NCI-H748 (cell line): ENCODE measurements at regions not wholly inside any gene's neighbourhood (a gene's known extent, or its start where the extent isn't known, plus 50 kb on each side); places are given as distances from the start of the nearest gene placed in this dataset.

ENCODE experiments used
- DNase-seq: peaks from one replicate; lab custom pipeline; 2025; ENCODE audit not compliant: unreplicated experiment; lab: John Stamatoyannopoulos, UW

GRCh38 chr2:111219285-111219684, 98.6 kb downstream of the BCL2L11 start:
- no peak for DNase-seq

GRCh38 chr2:111219734-111220505, 99.2 kb downstream of the BCL2L11 start:
- DNase-seq, result no peak

GRCh38 chr2:111220962-111221361, 100.2 kb downstream of the BCL2L11 start:
- no peak for DNase-seq

GRCh38 chr2:111221701-111222100, 101.0 kb downstream of the BCL2L11 start:
- DNase-seq, result no peak

- no peak for DNase-seq
Measured at GRCh38 chr2:111222204-111222866, 101.6 kb downstream of the BCL2L11 start.

GRCh38 chr2:111225856-111226255, 105.1 kb downstream of the BCL2L11 start:
- no peak for DNase-seq

- no peak for DNase-seq
Measured at GRCh38 chr2:111226876-111227700, 106.4 kb downstream of the BCL2L11 start.

GRCh38 chr2:111227716-111228141, 107.0 kb downstream of the BCL2L11 start:
- DNase-seq, result no peak

GRCh38 chr2:111231532-111232252, 111.0 kb downstream of the BCL2L11 start:
- no peak for DNase-seq

GRCh38 chr2:111235192-111236015, 114.7 kb downstream of the BCL2L11 start:
- DNase-seq, result no peak

- DNase-seq, result no peak
Measured at GRCh38 chr2:111236025-111236424, 115.3 kb downstream of the BCL2L11 start.

GRCh38 chr2:111238296-111238695, 117.6 kb downstream of the BCL2L11 start:
- DNase-seq, result no peak

GRCh38 chr2:111239107-111239506, 118.4 kb downstream of the BCL2L11 start:
- no peak for DNase-seq

GRCh38 chr2:111239581-111240249, 119.0 kb downstream of the BCL2L11 start:
- no peak for DNase-seq

GRCh38 chr2:111243295-111243694, 122.6 kb downstream of the BCL2L11 start:
- no peak for DNase-seq

GRCh38 chr2:111244864-111245263, 124.2 kb downstream of the BCL2L11 start:
- no peak for DNase-seq

- DNase-seq, result no peak
Measured at GRCh38 chr2:111246620-111247061, 125.9 kb downstream of the BCL2L11 start.

- DNase-seq, result no peak
Measured at GRCh38 chr2:111247491-111247890, 126.8 kb downstream of the BCL2L11 start.

- DNase-seq, result no peak
Measured at GRCh38 chr2:111249806-111250205, 129.1 kb downstream of the BCL2L11 start.
